ENCODE measurements at regions not wholly inside any gene's neighbourhood (a gene's known extent, or its start where the extent isn't known, plus 50 kb on each side); places are given as distances from the start of the nearest gene placed in this dataset.

- Mint-ChIP-seq H3K27ac (no peak overlapping the region), H3K36me3 (ENCODE audit: insufficient read depth) (no peaks in the 10 kb centered on the region), H3K4me1 (ENCODE audit: low read depth in 2 of 2) (no peaks in the 10 kb centered on the region), H3K27me3 (no peaks in the 10 kb centered on the region), H3K9me3 (peaks cover 6 to 12% of the 10 kb centered on the region in 2 donors), H3K4me3 (no peak overlapping the region)
- no peak for DNase-seq
- no peak for ATAC-seq (replicated peaks)
These were observed 132.8 kb upstream of the PDE1A start for GRCh38 chr2:182559623-182560022.

DNA sequence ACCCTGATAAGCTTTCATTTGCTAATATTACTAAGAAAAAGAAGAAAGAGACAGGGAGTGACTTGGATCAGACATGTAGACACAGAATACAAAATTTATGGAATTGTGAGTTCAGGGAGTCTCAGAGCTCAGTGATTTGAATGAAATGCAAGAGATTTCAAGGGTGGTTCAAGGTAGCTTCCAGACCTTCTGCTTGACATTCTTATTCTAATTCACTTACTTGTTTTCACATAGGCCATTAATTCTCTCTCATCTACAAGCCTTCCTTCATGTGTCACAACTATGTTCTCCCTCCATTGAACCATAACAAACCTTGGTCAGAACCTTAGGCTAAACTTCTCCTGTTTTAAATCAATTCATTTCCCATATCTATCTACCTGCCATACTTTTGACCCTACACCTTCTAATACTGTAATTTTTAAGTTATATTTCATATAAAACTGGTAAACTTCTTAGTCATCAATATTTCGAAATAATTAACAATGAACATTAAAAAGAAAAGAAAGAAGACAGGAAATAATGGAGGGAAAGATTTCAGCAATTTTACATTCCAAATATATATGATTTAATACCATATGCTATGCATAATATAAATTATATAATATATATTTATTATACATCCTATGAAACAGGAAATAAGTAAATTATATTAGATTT is 139.2 kb upstream of the PDE1A start:
- Mint-ChIP-seq H3K27ac (no peak overlapping the region), H3K27me3 (no peaks in the 10 kb centered on the region), H3K9me3 (peaks cover 8 to 15% of the 10 kb centered on the region in 2 donors), H3K36me3 (ENCODE audit: insufficient read depth) (peaks cover 3% of the 10 kb centered on the region), H3K4me1 (ENCODE audit: low read depth in 2 of 2) (no peaks in the 10 kb centered on the region), H3K4me3 (no peak overlapping the region)
- ATAC-seq (replicated peaks) (no peak), DNase-seq (no peak)

DNA sequence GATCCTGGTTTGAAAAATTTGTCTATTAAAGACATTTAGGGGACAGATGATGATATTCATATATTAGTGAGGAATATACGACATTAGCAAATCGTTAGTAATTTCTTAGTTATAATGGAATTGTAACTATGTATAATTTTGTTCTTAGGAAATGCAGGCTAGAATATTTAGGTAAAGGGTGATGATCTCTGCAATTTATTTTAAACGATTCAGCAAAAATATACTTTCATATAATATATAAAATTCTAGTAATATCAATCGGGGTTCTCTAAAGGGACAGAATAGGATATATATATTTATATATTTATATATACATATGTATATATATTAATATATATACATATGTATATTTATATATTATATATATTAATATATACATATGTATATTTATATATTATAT is 142.5 kb upstream of the DNAJC10 start:
- ATAC-seq (replicated peaks) (no peak), DNase-seq (no peak)
- H3K27me3 Mint-ChIP-seq, result no peaks in the 10 kb centered on the region
- H3K4me1 Mint-ChIP-seq (ENCODE audit: low read depth in 2 of 2), result no peaks in the 10 kb centered on the region
- peaks cover 0 to 2% of the 10 kb centered on the region in 2 donors for H3K9me3 Mint-ChIP-seq
- H3K27ac Mint-ChIP-seq, result no peak overlapping the region
- H3K4me3 Mint-ChIP-seq, result no peak overlapping the region
- no peaks in the 10 kb centered on the region for H3K36me3 Mint-ChIP-seq (ENCODE audit: insufficient read depth)

DNA sequence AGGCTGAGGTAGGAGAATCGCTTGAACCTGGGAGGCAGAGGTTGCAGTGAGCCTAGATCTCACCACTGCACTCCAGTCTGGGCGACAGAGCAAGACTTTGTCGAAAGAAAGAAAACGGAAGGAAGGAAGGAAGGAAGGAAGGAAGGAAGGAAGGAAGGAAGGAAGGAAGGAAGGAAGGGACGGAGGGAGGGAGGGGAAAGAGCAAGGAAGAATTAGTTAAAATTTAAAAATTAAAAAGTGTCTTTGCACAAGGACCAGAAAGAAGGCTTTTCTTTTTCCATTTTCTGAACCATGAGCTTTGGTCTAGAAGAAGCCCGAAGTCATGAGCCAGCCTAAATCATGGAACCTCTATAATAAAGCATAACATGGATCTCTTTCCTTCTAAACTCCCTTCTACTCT is 138.2 kb upstream of the DNAJC10 start:
- H3K27me3 Mint-ChIP-seq, result no peaks in the 10 kb centered on the region
- no peaks in the 10 kb centered on the region for H3K4me1 Mint-ChIP-seq (ENCODE audit: low read depth in 2 of 2)
- H3K36me3 Mint-ChIP-seq (ENCODE audit: insufficient read depth), result peaks cover 3% of the 10 kb centered on the region
- H3K27ac Mint-ChIP-seq, result peak overlapping the region in 1 of 2 donors; percentile 29
- ATAC-seq (replicated peaks), result no peak
- H3K9me3 Mint-ChIP-seq, result peaks cover 0 to 2% of the 10 kb centered on the region in 2 donors
- H3K4me3 Mint-ChIP-seq, result no peak overlapping the region
- DNase-seq, result no peak

DNA sequence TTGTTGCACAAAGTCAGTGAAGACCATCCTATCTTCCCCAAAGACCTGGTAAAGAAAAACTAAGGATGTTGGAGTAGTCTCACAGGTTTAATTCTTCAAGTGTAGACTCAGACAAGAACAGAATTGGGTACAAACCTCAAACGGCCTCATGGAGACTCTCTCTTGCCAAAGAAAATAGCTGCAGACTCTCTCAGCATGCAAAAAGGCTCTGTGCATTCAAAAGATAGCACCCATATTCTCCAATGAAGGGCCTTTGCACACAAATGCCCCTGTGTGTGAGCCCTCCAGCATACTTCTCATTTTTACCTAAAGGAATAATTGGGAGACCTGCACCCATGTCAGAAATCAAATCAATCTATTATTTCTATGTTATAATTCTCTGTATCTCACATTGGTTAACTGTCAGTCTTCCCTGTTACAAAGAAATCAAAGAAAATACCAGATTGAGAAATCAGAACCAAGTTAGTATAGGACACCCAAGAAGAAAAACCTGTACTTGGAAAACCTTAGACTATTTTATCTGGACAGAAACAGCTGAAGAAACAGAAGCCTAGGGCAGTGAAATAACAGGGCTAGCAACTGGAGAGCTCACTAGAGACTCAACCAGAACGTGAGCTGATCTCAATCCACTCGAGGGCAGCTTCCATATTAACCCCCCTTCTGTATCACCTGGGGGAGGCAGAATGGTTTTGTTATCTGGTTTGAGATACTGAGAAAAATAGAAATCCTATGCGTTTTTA is 134.7 kb upstream of the DNAJC10 start:
- Mint-ChIP-seq H3K9me3 (no peaks in the 10 kb centered on the region), H3K36me3 (ENCODE audit: insufficient read depth) (peaks cover 3% of the 10 kb centered on the region), H3K4me1 (ENCODE audit: low read depth in 2 of 2) (no peaks in the 10 kb centered on the region), H3K27ac (no peak overlapping the region), H3K27me3 (no peaks in the 10 kb centered on the region), H3K4me3 (no peak overlapping the region)
- no peak for DNase-seq
- ATAC-seq (replicated peaks), result no peak

DNA sequence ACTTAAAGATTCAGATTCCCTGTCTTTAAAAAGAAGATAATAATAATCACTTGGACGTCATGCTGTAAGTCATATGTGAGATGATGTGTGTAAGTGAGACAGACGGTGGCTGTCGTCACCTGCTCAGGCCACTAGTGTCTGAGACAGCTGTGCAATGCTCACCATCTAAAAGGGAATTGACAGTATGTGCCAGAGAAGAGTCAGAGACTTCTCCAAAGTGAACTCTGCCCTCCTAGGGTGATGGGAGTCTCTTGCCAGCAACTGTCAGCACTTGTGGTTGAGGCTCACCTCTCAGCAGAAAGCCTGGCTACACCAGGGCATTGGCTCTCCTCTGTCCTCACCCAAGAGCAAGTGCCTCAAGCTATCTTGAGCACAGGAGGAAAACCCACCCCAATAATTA is 131.6 kb upstream of the DNAJC10 start:
- no peak overlapping the region for H3K27ac Mint-ChIP-seq
- no peaks in the 10 kb centered on the region for H3K27me3 Mint-ChIP-seq
- no peak for DNase-seq
- no peak for ATAC-seq (replicated peaks)
- H3K9me3 Mint-ChIP-seq, result no peaks in the 10 kb centered on the region
- H3K36me3 Mint-ChIP-seq (ENCODE audit: insufficient read depth), result peaks cover 3% of the 10 kb centered on the region
- H3K4me3 Mint-ChIP-seq, result no peak overlapping the region
- no peaks in the 10 kb centered on the region for H3K4me1 Mint-ChIP-seq (ENCODE audit: low read depth in 2 of 2)

- DNase-seq (no peak), ATAC-seq (replicated peaks) (no peak)
- no peak overlapping the region for H3K4me3 Mint-ChIP-seq
- H3K27me3 Mint-ChIP-seq, result no peaks in the 10 kb centered on the region
- H3K36me3 Mint-ChIP-seq (ENCODE audit: insufficient read depth), result peaks cover 3% of the 10 kb centered on the region
- no peak overlapping the region for H3K27ac Mint-ChIP-seq
- no peaks in the 10 kb centered on the region for H3K4me1 Mint-ChIP-seq (ENCODE audit: low read depth in 2 of 2)
- H3K9me3 Mint-ChIP-seq, result no peaks in the 10 kb centered on the region
These were observed 131.1 kb upstream of the DNAJC10 start for GRCh38 chr2:182585001-182585400.

DNA sequence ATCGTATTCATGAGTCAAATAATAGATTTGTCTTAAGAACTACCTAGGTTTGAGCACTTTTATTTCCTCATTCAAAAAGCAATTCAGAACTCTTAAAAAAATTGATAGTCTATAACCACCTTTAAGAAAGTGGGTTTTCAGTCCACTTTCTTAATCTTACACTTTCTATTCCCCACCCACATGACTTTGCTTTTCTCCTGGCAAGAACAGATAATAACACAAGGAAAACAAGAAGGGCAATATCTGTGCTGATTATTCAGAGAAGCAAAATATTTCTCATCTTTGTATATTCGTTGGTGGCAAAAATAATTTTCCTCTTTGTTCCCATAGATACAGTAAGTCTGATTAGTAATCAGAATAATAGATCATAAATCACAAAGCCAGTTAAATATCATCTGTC is 130.6 kb upstream of the DNAJC10 start:
- H3K4me1 Mint-ChIP-seq (ENCODE audit: low read depth in 2 of 2), result no peaks in the 10 kb centered on the region
- no peak overlapping the region for H3K27ac Mint-ChIP-seq
- no peak for DNase-seq
- H3K36me3 Mint-ChIP-seq (ENCODE audit: insufficient read depth), result peaks cover 3% of the 10 kb centered on the region
- no peak overlapping the region for H3K4me3 Mint-ChIP-seq
- no peaks in the 10 kb centered on the region for H3K9me3 Mint-ChIP-seq
- ATAC-seq (replicated peaks), result no peak
- no peaks in the 10 kb centered on the region for H3K27me3 Mint-ChIP-seq

GRCh38 chr2:182586426-182586825 is 129.6 kb upstream of the DNAJC10 start:
- DNase-seq (no peak), ATAC-seq (replicated peaks) (no peak)
- Mint-ChIP-seq H3K36me3 (ENCODE audit: insufficient read depth) (peaks cover under 1% of the 10 kb centered on the region), H3K9me3 (no peaks in the 10 kb centered on the region), H3K27ac (no peak overlapping the region), H3K4me3 (no peak overlapping the region), H3K27me3 (no peaks in the 10 kb centered on the region), H3K4me1 (ENCODE audit: low read depth in 2 of 2) (no peaks in the 10 kb centered on the region)

- ATAC-seq (replicated peaks) (no peak), DNase-seq (no peak)
- Mint-ChIP-seq H3K9me3 (no peaks in the 10 kb centered on the region), H3K27ac (no peak overlapping the region), H3K27me3 (peaks cover 0 to 5% of the 10 kb centered on the region in 2 donors), H3K36me3 (ENCODE audit: insufficient read depth) (no peaks in the 10 kb centered on the region), H3K4me3 (no peak overlapping the region), H3K4me1 (ENCODE audit: low read depth in 2 of 2) (no peaks in the 10 kb centered on the region)
These were observed 128.2 kb upstream of the DNAJC10 start for GRCh38 chr2:182587831-182588230.

- Mint-ChIP-seq H3K9me3 (no peaks in the 10 kb centered on the region), H3K27ac (no peak overlapping the region), H3K4me1 (ENCODE audit: low read depth in 2 of 2) (no peaks in the 10 kb centered on the region), H3K27me3 (peaks cover 0 to 9% of the 10 kb centered on the region in 2 donors), H3K36me3 (ENCODE audit: insufficient read depth) (no peaks in the 10 kb centered on the region), H3K4me3 (no peak overlapping the region)
- ATAC-seq (replicated peaks), result no peak
- no peak for DNase-seq
These were observed 126.9 kb upstream of the DNAJC10 start for GRCh38 chr2:182589121-182589520.

DNA sequence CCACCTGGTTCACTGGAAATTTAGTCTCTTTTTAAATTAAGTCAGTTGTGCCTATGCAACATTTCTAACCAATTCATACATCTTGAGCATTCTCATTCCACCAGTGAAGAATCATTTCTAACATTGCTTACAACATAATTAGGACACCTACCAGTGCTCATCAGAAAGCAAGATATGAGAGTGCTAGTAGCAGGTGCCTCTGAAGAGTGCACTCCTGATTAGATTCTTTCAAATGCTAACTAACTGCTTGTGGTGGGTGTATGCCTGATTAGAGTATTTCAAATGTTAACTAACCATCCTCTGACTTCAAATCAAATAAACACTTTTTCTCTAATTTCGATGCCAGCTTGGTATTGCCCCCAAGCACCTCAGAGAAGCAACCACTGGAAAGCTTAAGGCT is 124.3 kb upstream of the DNAJC10 start:
- peaks cover 13 to 17% of the 10 kb centered on the region in 2 donors for H3K27me3 Mint-ChIP-seq
- no peak for ATAC-seq (replicated peaks)
- no peaks in the 10 kb centered on the region for H3K4me1 Mint-ChIP-seq (ENCODE audit: low read depth in 2 of 2)
- H3K27ac Mint-ChIP-seq, result no peak overlapping the region
- no peak overlapping the region for H3K4me3 Mint-ChIP-seq
- no peaks in the 10 kb centered on the region for H3K36me3 Mint-ChIP-seq (ENCODE audit: insufficient read depth)
- H3K9me3 Mint-ChIP-seq, result no peaks in the 10 kb centered on the region
- no peak for DNase-seq

DNA sequence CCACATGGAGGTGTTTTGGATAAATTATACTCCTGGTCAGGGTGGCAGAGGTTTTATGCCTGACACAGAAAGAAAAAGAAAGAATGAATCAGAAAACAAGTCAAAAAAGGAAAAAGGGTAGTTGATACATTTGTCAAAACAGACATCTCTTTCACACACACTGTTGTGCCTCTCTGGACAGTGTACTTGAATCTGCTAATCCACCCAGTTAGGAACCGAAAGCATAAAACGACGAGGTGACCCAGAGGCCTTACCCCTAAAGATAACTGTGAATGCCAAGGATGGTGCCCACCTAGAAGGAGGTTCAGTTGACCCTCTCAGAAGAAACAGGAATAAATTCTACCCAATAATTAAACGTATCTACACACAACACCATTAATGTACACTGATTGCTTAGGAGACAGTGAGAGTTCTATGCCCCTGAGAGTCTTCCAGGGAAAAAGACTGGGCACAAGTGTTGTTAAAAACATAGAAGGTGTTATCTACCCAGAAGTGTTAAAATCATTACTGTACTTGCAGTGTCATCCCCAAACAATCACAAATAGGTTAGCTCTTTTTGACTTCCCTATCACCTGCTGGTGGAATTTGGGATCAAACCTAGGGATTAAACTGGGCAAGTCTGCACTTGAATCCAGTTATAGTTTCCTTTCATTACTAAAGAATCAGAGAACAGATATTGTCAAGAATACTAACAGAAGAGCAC is 123.2 kb upstream of the DNAJC10 start:
- ATAC-seq (replicated peaks) (no peak), DNase-seq (no peak)
- H3K4me3 Mint-ChIP-seq, result no peak overlapping the region
- H3K27ac Mint-ChIP-seq, result no peak overlapping the region
- H3K9me3 Mint-ChIP-seq, result no peaks in the 10 kb centered on the region
- H3K4me1 Mint-ChIP-seq (ENCODE audit: low read depth in 2 of 2), result no peaks in the 10 kb centered on the region
- peaks cover 13 to 22% of the 10 kb centered on the region in 2 donors for H3K27me3 Mint-ChIP-seq
- no peaks in the 10 kb centered on the region for H3K36me3 Mint-ChIP-seq (ENCODE audit: insufficient read depth)
